Spleen (tissue), 7 donors: ENCODE measurements at regions not wholly inside any gene's neighbourhood (a gene's known extent, or its start where the extent isn't known, plus 50 kb on each side); places are given as distances from the start of the nearest gene placed in this dataset.

Experiments used
- POLR2A ChIP-seq, 3 donors: fragments of 450-650 bp; IDR thresholded peaks; one replicate each; pipeline ENCODE4 v1.5.1; 2017; ENCODE audit warnings: antibody characterized with exemption in 3 of 3, mild to moderate bottlenecking in 1 of 3
- POLR2AphosphoS5 ChIP-seq, 3 donors: sonication (generic); formaldehyde crosslinking; IDR thresholded peaks; one replicate each; pipeline ENCODE4 v1.5.1; 2017; ENCODE audit warnings: antibody characterized with exemption in 3 of 3
- TF ChIP-seq, protein P1 (sequence below), 11 experiments: fragments of 200-600 bp in 7 of 11; fragments of 450-650 bp in 4 of 11; sonication (generic) in 4 of 11; IDR thresholded peaks in 8 of 11; conservative IDR thresholded peaks in 3 of 11; 1 replicate in 7 of 11; 2 replicates in 4 of 11; pipeline versions ENCODE4 v1.4.0 to v1.8.0; 2016 to 2021; ENCODE audit warnings: antibody characterized with exemption in 11 of 11, inconsistent platforms in 4 of 11, mild to moderate bottlenecking in 1 of 11
- donor health status: DM: no; HTN: no; CAD: no; lungs with moderate emphysema.
- donor health status: DM: no; HTN: no; CAD: no.
- donor health status: DM: no; HTN: no; CAD: no.

DNA sequence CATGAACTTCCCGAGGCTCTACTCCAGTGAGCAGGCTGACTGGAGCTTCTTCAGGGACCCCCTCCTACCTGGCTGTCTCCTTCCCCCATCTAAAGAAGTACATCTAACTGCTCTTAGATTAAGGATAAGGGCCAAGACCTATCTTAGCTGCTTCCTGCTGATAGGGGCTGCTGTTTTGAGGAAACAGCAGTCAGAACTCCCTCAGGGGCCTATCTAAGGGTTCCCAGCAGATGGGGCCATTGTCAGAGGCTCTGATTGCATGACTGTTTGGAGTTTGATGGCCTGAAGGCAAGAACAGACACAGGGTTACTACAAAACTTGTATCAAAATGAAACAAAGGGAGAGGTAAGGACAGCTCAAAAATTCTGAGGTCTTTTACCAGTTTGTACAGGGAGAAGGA, 2636.9 kb upstream of the PCDH20 start:
- TF ChIP-seq POLR2AphosphoS5 (IDR thresholded peaks at IDR 0.05) (no peak), POLR2A (IDR thresholded peaks at IDR 0.05) (no peak)
- TF ChIP-seq, protein P1, sequence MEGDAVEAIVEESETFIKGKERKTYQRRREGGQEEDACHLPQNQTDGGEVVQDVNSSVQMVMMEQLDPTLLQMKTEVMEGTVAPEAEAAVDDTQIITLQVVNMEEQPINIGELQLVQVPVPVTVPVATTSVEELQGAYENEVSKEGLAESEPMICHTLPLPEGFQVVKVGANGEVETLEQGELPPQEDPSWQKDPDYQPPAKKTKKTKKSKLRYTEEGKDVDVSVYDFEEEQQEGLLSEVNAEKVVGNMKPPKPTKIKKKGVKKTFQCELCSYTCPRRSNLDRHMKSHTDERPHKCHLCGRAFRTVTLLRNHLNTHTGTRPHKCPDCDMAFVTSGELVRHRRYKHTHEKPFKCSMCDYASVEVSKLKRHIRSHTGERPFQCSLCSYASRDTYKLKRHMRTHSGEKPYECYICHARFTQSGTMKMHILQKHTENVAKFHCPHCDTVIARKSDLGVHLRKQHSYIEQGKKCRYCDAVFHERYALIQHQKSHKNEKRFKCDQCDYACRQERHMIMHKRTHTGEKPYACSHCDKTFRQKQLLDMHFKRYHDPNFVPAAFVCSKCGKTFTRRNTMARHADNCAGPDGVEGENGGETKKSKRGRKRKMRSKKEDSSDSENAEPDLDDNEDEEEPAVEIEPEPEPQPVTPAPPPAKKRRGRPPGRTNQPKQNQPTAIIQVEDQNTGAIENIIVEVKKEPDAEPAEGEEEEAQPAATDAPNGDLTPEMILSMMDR (IDR thresholded peaks at IDR 0.05 in 8 of 11, conservative IDR thresholded peaks at IDR 0.05 in 3 of 11), result no peak
